Parathyroid adenoma (tissue), 2 donors: ENCODE measurements at regions not wholly inside any gene's neighbourhood (a gene's known extent, or its start where the extent isn't known, plus 50 kb on each side); places are given as distances from the start of the nearest gene placed in this dataset.

ENCODE experiments used
- H2AFZ ChIP-seq: fragments of 300-600 bp; sonication (generic); one replicate; pipeline ENCODE4 v1.7.0; 2017; ENCODE audit warnings: antibody characterized with exemption, mild to moderate bottlenecking
- H3K27ac ChIP-seq: fragments of 300-600 bp; sonication (generic); one replicate; pipeline ENCODE4 v1.7.0; 2017
- H3K27me3 ChIP-seq: fragments of 300-600 bp; sonication (generic); one replicate; pipeline ENCODE4 v1.7.0; 2017; ENCODE audit warnings: low read length; ENCODE audit not compliant: control insufficient read depth, insufficient read depth
- H3K36me3 ChIP-seq: fragments of 300-600 bp; sonication (generic); one replicate; pipeline ENCODE4 v1.7.0; 2017; ENCODE audit warnings: low read length; ENCODE audit not compliant: control insufficient read depth, insufficient read depth
- H3K4me1 ChIP-seq: fragments of 300-600 bp; sonication (generic); one replicate; pipeline ENCODE4 v1.7.0; 2017; ENCODE audit warnings: control low read depth
- H3K4me2 ChIP-seq: fragments of 300-600 bp; sonication (generic); one replicate; pipeline ENCODE4 v1.7.0; 2017; ENCODE audit warnings: low read length
- H3K4me3 ChIP-seq: fragments of 300-600 bp; sonication (generic); one replicate; pipeline ENCODE4 v1.7.0; 2017; ENCODE audit warnings: low read depth, low read length
- H3K79me2 ChIP-seq: fragments of 300-600 bp; sonication (generic); one replicate; pipeline ENCODE4 v1.7.0; 2017; ENCODE audit warnings: control low read depth
- H3K9ac ChIP-seq: fragments of 300-600 bp; sonication (generic); one replicate; pipeline ENCODE4 v1.7.0; 2017; ENCODE audit warnings: mild to moderate bottlenecking
- H3K9me3 ChIP-seq: fragments of 300-600 bp; sonication (generic); one replicate; pipeline ENCODE4 v1.7.0; 2017; ENCODE audit warnings: low read length; ENCODE audit not compliant: control insufficient read depth
- CTCF ChIP-seq: fragments of 300-600 bp; sonication (generic); IDR thresholded peaks from one replicate; pipeline ENCODE4 v1.7.0; 2017; ENCODE audit warnings: antibody characterized with exemption, mild to moderate bottlenecking
- donor health status: primary hyperparathyroidism.

- no peaks in the 10 kb centered on the region for H3K4me1 ChIP-seq
- no peak overlapping the region for H3K9ac ChIP-seq
- no peaks in the 10 kb centered on the region for H3K36me3 ChIP-seq
- H2AFZ ChIP-seq = no peak overlapping the region
- H3K27me3 ChIP-seq = no peaks in the 10 kb centered on the region
- no peak overlapping the region for H3K27ac ChIP-seq
- TF ChIP-seq CTCF = no peak
- no peaks in the 10 kb centered on the region for H3K9me3 ChIP-seq
- H3K4me2 ChIP-seq = no peak overlapping the region
- H3K4me3 ChIP-seq = no peak overlapping the region
- H3K79me2 ChIP-seq = no peaks in the 10 kb centered on the region
Observed at GRCh38 chr1:55735106-55735505, 519.9 kb upstream of the USP24 start.

- no peaks in the 10 kb centered on the region for H3K36me3 ChIP-seq
- no peak for TF ChIP-seq CTCF
- no peaks in the 10 kb centered on the region for H3K4me1 ChIP-seq
- no peaks in the 10 kb centered on the region for H3K9me3 ChIP-seq
- H3K4me2 ChIP-seq = no peak overlapping the region
- no peaks in the 10 kb centered on the region for H3K27me3 ChIP-seq
- no peak overlapping the region for H3K27ac ChIP-seq
- H3K4me3 ChIP-seq = no peak overlapping the region
- H3K9ac ChIP-seq = no peak overlapping the region
- H3K79me2 ChIP-seq = no peaks in the 10 kb centered on the region
- H2AFZ ChIP-seq = no peak overlapping the region
Observed at GRCh38 chr1:55726994-55727393, 511.8 kb upstream of the USP24 start.

- Histone ChIP-seq H3K9ac (no peak overlapping the region), H3K9me3 (no peaks in the 10 kb centered on the region), H3K4me2 (no peak overlapping the region), H2AFZ (no peak overlapping the region), H3K27me3 (no peaks in the 10 kb centered on the region), H3K4me1 (no peaks in the 10 kb centered on the region), H3K4me3 (no peak overlapping the region), H3K79me2 (no peaks in the 10 kb centered on the region), H3K36me3 (no peaks in the 10 kb centered on the region), H3K27ac (no peak overlapping the region)
- TF ChIP-seq CTCF = no peak
Observed at GRCh38 chr1:55725378-55725777, 510.2 kb upstream of the USP24 start.

GRCh38 chr1:55724551-55725325, 509.6 kb upstream of the USP24 start:
- no peaks in the 10 kb centered on the region for H3K9me3 ChIP-seq
- H3K4me1 ChIP-seq = no peaks in the 10 kb centered on the region
- H3K4me3 ChIP-seq = no peak overlapping the region
- H3K79me2 ChIP-seq = no peaks in the 10 kb centered on the region
- no peaks in the 10 kb centered on the region for H3K36me3 ChIP-seq
- no peak for TF ChIP-seq CTCF
- no peaks in the 10 kb centered on the region for H3K27me3 ChIP-seq
- no peak overlapping the region for H2AFZ ChIP-seq
- H3K4me2 ChIP-seq = no peak overlapping the region
- H3K9ac ChIP-seq = no peak overlapping the region
- H3K27ac ChIP-seq = no peak overlapping the region

GRCh38 chr1:55723001-55723400, 507.8 kb upstream of the USP24 start:
- no peak overlapping the region for H2AFZ ChIP-seq
- no peaks in the 10 kb centered on the region for H3K27me3 ChIP-seq
- no peak for TF ChIP-seq CTCF
- no peaks in the 10 kb centered on the region for H3K4me1 ChIP-seq
- H3K79me2 ChIP-seq = no peaks in the 10 kb centered on the region
- no peaks in the 10 kb centered on the region for H3K36me3 ChIP-seq
- no peak overlapping the region for H3K27ac ChIP-seq
- no peak overlapping the region for H3K4me2 ChIP-seq
- no peak overlapping the region for H3K9ac ChIP-seq
- H3K4me3 ChIP-seq = no peak overlapping the region
- H3K9me3 ChIP-seq = no peaks in the 10 kb centered on the region
